SH-SY5Y (cell line): ENCODE measurements at regions not wholly inside any gene's neighbourhood (a gene's known extent, or its start where the extent isn't known, plus 50 kb on each side); places are given as distances from the start of the nearest gene placed in this dataset.

Source experiments
- GATA2 ChIP-seq: IDR thresholded peaks from 2 replicates; pipeline ENCODE4 v1.6.1; 2011; ENCODE audit warnings: mild to moderate bottlenecking, low read depth, low read length
- GATA3 ChIP-seq: IDR thresholded peaks from 2 replicates; pipeline ENCODE4 v1.6.1; 2011; ENCODE audit warnings: low read depth, mild to moderate bottlenecking, low read length, moderate library complexity

DNA sequence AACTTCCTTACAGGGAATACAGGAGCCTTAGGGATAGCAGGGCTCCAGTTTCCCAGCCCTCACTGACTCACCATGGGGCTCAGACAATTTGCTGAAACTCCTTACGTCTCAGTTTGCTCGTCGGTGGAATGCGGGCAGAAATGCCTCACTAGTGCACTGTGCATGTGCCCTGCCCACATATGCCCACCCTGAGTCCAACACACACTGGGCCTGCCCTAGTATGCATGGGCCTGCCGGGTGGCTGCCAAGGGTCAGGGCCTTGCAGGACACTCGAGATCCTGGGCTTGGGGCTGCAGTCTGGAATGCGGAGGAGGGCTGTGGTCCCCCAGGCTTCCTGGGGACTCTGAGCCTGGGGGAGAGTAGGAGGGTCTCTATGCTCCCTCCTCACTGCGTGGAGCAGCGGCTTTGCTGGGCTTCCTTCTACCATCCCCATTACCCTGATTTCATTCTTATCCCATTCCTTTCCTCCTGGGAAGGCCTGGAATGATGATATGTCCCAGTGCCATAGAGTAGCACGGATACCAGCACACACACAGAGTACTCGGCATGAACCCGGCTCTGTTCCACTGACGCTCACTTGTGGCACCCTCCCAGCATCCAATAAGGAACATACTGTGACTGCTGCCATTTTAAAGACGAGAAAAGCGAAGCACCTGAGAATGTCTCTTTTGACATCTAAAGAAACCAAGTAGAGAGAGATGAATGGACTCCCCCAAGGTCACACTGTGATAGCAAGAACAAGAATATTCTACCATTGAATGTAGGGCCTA, 124.2 kb downstream of the ASB7 start:
- TF ChIP-seq GATA2, result no peak
- TF ChIP-seq GATA3, result no peak
